ENCODE measurements at regions not wholly inside any gene's neighbourhood (a gene's known extent, or its start where the extent isn't known, plus 50 kb on each side); places are given as distances from the start of the nearest gene placed in this dataset.

DNA sequence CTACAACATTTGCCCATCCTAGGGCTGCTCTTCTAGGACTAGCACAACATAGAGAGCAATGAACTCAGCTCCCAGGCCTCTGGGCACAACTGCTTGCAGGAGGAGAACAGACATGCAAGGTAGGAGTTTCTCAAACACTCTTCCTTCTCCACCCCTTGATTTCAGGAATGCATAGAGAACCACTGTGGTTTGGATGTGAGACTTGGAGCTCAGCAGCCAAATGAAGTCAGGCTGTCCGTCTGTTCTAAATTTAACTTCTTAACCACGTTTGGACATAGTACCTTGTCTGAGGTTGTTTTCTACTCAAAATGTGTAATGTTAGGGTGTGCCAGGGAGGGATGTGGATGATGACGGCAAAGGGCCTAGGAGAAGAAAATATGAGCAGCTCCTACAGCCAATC, 515.1 kb upstream of the TNC start:
- Histone ChIP-seq H3K4me3 (ENCODE audit: low read depth in 2 of 2, low read length in 2 of 2) (no peak overlapping the region), H3K27ac (ENCODE audit: low read length) (no peak overlapping the region), H3K36me3 (ENCODE audit: control insufficient read depth, insufficient read depth, low read length) (no peaks in the 10 kb centered on the region), H3K9me3 (ENCODE audit: control insufficient read depth, insufficient read depth, low read depth, low read length) (no peaks in the 10 kb centered on the region), H3K27me3 (ENCODE audit: control insufficient read depth, insufficient read depth, low read length) (no peaks in the 10 kb centered on the region), H3K4me1 (ENCODE audit: control insufficient read depth, insufficient read depth, low read length) (no peaks in the 10 kb centered on the region)
- no TSS peak for BruUV-seq (replicated peaks)
- ChIA-PET POLR2A (no interaction called here), CTCF (no interaction called here)
- no peak for DNase-seq (ENCODE audit: low read depth, low spot score)
- ATAC-seq: no peak
- TF ChIP-seq, protein P1, sequence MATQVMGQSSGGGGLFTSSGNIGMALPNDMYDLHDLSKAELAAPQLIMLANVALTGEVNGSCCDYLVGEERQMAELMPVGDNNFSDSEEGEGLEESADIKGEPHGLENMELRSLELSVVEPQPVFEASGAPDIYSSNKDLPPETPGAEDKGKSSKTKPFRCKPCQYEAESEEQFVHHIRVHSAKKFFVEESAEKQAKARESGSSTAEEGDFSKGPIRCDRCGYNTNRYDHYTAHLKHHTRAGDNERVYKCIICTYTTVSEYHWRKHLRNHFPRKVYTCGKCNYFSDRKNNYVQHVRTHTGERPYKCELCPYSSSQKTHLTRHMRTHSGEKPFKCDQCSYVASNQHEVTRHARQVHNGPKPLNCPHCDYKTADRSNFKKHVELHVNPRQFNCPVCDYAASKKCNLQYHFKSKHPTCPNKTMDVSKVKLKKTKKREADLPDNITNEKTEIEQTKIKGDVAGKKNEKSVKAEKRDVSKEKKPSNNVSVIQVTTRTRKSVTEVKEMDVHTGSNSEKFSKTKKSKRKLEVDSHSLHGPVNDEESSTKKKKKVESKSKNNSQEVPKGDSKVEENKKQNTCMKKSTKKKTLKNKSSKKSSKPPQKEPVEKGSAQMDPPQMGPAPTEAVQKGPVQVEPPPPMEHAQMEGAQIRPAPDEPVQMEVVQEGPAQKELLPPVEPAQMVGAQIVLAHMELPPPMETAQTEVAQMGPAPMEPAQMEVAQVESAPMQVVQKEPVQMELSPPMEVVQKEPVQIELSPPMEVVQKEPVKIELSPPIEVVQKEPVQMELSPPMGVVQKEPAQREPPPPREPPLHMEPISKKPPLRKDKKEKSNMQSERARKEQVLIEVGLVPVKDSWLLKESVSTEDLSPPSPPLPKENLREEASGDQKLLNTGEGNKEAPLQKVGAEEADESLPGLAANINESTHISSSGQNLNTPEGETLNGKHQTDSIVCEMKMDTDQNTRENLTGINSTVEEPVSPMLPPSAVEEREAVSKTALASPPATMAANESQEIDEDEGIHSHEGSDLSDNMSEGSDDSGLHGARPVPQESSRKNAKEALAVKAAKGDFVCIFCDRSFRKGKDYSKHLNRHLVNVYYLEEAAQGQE (IDR thresholded peaks at IDR 0.05; ENCODE audit: insufficient read depth in 1 of 2, low read depth in 2 of 2, low read length in 1 of 2): no peak
- intact Hi-C loops (cut with micrococcal nuclease; ENCODE audit: unreplicated experiment) (no loop called here), in situ Hi-C loops (cut with HindIII; ENCODE audit: low pct_unique_long_range_greater_than_20kb, low sequenced_read_pairs) (no loop called here)

DNA sequence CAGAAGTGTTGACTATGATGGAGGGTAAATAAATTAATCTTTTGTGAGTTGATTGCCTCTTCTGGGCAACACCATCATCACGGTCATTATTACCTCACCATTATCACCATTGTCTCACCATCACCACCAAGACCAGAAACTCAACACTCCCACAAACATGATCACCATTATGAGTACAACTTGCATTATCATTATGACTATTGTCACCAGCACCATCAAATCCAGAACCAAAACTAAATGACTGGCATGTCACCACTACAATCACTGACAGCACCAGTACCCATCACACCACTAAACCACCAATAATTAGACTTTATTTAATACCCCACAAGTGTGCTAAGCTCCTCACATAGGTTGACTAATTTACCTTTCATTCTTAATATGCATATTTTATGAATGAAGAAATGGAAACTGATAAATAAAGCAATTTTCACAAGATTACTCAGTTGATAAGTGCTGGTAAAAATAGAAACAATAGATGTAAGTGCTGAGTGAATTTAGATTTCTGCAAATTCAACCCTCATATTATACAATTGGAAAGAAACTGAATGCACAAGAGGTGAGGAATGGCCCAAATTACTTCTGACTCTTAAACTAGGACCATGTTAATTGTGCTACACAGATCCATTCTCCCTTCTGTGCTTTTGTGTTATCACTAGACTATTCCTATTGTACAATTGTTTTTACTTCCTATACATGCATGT, 517.8 kb upstream of the PAPPA start:
- no TSS peak for BruUV-seq (replicated peaks)
- POLR2A ChIA-PET: no interaction called here

More for the DNA sequence above, 517.8 kb upstream of the PAPPA start:
- TF ChIP-seq POLR2AphosphoS5 (IDR thresholded peaks at IDR 0.05; ENCODE audit: low read depth, low read length): no peak
- no peak for TF ChIP-seq SIN3A (IDR thresholded peaks at IDR 0.05; ENCODE audit: borderline replicate concordance, insufficient read depth, low read depth, low read length)
- TF ChIP-seq, protein P2, sequence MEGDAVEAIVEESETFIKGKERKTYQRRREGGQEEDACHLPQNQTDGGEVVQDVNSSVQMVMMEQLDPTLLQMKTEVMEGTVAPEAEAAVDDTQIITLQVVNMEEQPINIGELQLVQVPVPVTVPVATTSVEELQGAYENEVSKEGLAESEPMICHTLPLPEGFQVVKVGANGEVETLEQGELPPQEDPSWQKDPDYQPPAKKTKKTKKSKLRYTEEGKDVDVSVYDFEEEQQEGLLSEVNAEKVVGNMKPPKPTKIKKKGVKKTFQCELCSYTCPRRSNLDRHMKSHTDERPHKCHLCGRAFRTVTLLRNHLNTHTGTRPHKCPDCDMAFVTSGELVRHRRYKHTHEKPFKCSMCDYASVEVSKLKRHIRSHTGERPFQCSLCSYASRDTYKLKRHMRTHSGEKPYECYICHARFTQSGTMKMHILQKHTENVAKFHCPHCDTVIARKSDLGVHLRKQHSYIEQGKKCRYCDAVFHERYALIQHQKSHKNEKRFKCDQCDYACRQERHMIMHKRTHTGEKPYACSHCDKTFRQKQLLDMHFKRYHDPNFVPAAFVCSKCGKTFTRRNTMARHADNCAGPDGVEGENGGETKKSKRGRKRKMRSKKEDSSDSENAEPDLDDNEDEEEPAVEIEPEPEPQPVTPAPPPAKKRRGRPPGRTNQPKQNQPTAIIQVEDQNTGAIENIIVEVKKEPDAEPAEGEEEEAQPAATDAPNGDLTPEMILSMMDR (IDR thresholded peaks at IDR 0.05): no peak
- TF ChIP-seq TCF7L2 (IDR thresholded peaks at IDR 0.05; ENCODE audit: low read depth, low read length): no peak
- TF ChIP-seq, protein P1 (IDR thresholded peaks at IDR 0.05; ENCODE audit: insufficient read depth in 1 of 2, low read depth in 2 of 2, low read length in 1 of 2): no peak
- no peak overlapping the region for H3K27ac ChIP-seq (ENCODE audit: low read length)
- H3K4me1 ChIP-seq (ENCODE audit: control insufficient read depth, insufficient read depth, low read length): no peaks in the 10 kb centered on the region
- ATAC-seq (no peak), DNase-seq (ENCODE audit: low read depth, low spot score) (no peak)
- intact Hi-C loops (cut with micrococcal nuclease; ENCODE audit: unreplicated experiment): no loop called here
- no peaks in the 10 kb centered on the region for H3K27me3 ChIP-seq (ENCODE audit: control insufficient read depth, insufficient read depth, low read length)
- CTCF ChIA-PET: no interaction called here
- in situ Hi-C loops (cut with HindIII; ENCODE audit: low pct_unique_long_range_greater_than_20kb, low sequenced_read_pairs): no loop called here
- no peaks in the 10 kb centered on the region for H3K36me3 ChIP-seq (ENCODE audit: control insufficient read depth, insufficient read depth, low read length)
- H3K4me3 ChIP-seq (ENCODE audit: low read depth in 2 of 2, low read length in 2 of 2): no peak overlapping the region
- no peaks in the 10 kb centered on the region for H3K9me3 ChIP-seq (ENCODE audit: control insufficient read depth, insufficient read depth, low read depth, low read length)
